ENCODE measurements at regions not wholly inside any gene's neighbourhood (a gene's known extent, or its start where the extent isn't known, plus 50 kb on each side); places are given as distances from the start of the nearest gene placed in this dataset.

DNA sequence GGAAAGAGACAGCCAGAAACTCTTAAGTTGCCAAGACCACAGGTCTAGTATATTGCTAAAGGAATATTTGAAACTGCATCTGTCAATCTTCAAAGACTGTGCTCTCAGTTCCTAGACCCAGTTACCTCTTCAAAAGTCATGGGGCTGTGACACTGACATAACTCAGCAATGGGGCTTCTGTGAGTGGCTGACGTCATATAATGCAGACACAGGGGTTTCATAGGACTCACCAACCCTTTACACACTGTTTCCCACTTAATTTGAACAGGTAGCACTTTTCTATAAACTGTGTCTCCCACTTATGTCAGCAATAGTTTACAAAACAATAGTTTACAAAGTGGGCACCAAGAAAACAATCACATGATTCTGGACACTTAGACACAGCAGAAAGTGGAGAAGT is 158.4 kb downstream of the GALC start:
- intact Hi-C loops (cut with DNase I; ENCODE audit: low total_unique reads), result no loop called here
- WGBS, 2 donors, result 83 to 87% methylated on average over 1 of the region's 1 CpG
- H3K4me3 ChIP-seq (ENCODE audit: low read depth, poor library complexity, severe bottlenecking), result no peak overlapping the region
- TF ChIP-seq, protein P1, sequence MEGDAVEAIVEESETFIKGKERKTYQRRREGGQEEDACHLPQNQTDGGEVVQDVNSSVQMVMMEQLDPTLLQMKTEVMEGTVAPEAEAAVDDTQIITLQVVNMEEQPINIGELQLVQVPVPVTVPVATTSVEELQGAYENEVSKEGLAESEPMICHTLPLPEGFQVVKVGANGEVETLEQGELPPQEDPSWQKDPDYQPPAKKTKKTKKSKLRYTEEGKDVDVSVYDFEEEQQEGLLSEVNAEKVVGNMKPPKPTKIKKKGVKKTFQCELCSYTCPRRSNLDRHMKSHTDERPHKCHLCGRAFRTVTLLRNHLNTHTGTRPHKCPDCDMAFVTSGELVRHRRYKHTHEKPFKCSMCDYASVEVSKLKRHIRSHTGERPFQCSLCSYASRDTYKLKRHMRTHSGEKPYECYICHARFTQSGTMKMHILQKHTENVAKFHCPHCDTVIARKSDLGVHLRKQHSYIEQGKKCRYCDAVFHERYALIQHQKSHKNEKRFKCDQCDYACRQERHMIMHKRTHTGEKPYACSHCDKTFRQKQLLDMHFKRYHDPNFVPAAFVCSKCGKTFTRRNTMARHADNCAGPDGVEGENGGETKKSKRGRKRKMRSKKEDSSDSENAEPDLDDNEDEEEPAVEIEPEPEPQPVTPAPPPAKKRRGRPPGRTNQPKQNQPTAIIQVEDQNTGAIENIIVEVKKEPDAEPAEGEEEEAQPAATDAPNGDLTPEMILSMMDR (IDR thresholded peaks at IDR 0.05), result no peak
- no peak for TF ChIP-seq POLR2A (IDR thresholded peaks at IDR 0.05)
- no peak for DNase-seq (ENCODE audit: low spot score in 2 of 2)

DNA sequence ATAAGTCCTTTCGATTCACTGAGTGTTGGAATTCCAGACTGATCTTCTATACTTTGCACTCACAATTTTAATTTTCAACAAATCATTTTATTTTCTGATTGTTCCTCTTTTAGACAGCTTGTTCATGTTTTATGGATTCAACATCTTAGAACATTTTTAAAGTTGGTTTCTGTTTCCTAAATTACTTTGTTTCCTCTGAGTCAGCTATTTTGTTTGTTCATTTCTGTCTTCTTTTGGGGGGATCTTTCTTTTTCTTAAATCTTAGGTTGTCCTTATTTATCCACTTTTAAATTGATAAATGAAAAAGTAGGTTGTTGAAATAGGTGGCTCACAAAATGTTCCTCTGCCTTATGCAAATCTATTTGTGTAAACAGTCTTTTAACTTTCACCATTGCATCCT is 160.0 kb downstream of the GALC start:
- 53 to 95% methylated on average over 1 of the region's 1 CpG for WGBS, 2 donors
- DNase-seq (ENCODE audit: low spot score in 2 of 2), result no peak
- H3K4me3 ChIP-seq (ENCODE audit: low read depth, poor library complexity, severe bottlenecking), result no peak overlapping the region
- TF ChIP-seq, protein P1 (IDR thresholded peaks at IDR 0.05), result no peak
- no peak for TF ChIP-seq POLR2A (IDR thresholded peaks at IDR 0.05)
- intact Hi-C loops (cut with DNase I; ENCODE audit: low total_unique reads), result no loop called here

DNA sequence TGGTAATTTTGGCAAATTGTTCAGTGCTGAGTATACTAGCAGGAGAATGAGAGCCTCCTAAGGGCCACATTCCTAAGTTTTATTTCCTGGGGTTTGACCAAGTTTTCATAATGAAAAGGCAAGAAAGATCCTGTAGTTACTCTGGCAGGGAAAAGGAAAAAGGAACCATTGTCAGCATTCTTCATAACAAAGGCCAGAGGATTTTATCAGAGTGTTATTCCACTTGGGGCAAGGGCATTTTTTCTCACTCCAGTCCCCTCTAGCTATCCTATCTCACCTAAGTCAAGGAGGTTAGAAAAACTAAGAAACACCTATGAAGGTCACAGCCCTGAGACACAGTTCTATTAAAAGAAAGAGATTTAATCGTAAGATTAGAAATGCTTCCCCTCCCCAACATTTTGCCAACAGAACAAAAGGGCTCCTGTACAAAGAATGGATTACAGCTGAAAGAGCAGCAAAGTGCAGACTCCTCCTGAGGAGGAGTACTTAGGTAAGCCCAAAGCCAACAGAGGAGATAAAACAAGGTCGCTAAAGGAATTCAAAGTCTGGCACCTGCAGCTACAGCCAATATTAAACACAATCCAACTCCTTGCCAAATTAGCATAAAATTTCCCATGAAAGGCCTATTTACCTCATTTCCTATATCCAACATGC is 162.4 kb downstream of the GALC start:
- no peak overlapping the region for H3K4me3 ChIP-seq (ENCODE audit: low read depth, poor library complexity, severe bottlenecking)
- intact Hi-C loops (cut with DNase I; ENCODE audit: low total_unique reads), result no loop called here
- 67 to 69% methylated on average over 2 of the region's 2 CpGs for WGBS, 2 donors

DNA sequence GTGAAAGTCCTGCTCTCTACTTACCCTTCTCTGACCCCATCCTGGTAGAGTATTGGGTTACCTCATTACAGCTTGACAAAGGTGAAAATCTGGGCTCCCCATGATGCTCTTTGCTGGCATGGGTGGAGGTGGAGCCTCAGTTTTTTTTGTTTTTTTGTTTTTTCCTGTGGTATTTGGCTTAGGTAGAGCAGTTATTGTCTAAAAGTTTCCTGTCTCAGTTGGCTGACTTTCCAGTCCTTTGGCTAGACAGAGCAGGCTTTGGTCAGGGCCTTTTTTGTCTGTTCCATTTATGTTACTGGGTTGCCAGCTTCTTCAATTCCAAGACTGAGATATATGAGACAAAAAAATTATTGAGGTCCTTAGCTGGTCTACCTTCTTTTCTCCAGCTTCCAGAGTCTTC is 163.4 kb downstream of the GALC start:
- no peak for DNase-seq (ENCODE audit: low spot score in 2 of 2)
- TF ChIP-seq POLR2A (IDR thresholded peaks at IDR 0.05), result no peak
- TF ChIP-seq, protein P1 (IDR thresholded peaks at IDR 0.05), result no peak
- H3K4me3 ChIP-seq (ENCODE audit: low read depth, poor library complexity, severe bottlenecking), result no peak overlapping the region
- intact Hi-C loops (cut with DNase I; ENCODE audit: low total_unique reads), result no loop called here

More for the DNA sequence above, 162.4 kb downstream of the GALC start:
- TF ChIP-seq POLR2A (IDR thresholded peaks at IDR 0.05), result no peak
- TF ChIP-seq, protein P1 (IDR thresholded peaks at IDR 0.05), result no peak
- DNase-seq (ENCODE audit: low spot score in 2 of 2), result no peak

DNA sequence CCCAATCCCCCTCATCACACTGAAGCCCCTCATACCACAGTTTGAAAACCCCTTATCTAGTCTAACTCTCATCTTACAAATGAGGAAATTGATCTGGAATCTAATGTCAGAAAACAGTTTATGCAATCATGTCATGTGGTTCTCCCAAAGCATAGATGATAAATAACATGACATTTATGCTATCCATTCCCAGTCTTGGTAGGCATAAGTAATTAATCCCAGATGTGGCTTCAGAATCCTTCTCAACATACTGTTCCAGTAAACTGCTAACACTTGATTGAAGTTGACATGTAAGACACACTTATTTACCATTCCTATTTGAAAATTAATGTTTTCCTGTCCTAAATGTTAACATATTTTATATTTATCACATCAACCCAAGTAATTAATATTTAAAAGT is 168.7 kb downstream of the GALC start:
- no peak for DNase-seq (ENCODE audit: low spot score in 2 of 2)
- H3K4me3 ChIP-seq (ENCODE audit: low read depth, poor library complexity, severe bottlenecking), result no peak overlapping the region
- TF ChIP-seq, protein P1 (IDR thresholded peaks at IDR 0.05), result no peak
- TF ChIP-seq POLR2A (IDR thresholded peaks at IDR 0.05), result no peak
- intact Hi-C loops (cut with DNase I; ENCODE audit: low total_unique reads), result no loop called here

DNA sequence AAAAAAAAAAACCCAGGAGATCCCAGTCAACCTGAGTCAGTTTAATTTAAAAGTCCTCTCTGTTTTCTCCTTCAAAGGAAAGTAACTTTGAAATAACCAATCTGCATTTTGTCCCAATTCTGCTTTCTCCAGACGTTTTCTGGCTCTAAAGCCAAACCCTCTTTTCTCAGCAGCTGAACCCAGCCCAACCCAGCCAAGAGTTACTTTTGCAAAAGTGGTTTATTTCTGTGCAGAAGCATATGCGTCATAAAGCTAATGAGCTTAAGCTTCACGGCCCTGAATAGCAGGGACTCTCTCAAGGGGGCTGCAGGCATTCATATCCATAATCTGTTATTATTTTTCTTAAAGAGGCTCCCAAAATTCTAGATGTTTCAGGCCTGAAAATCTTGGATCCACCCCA is 176.6 kb downstream of the GALC start:
- no peak for DNase-seq (ENCODE audit: low spot score in 2 of 2)
- 62 to 66% methylated on average over 3 of the region's 3 CpGs for WGBS, 2 donors
- TF ChIP-seq, protein P1 (IDR thresholded peaks at IDR 0.05), result no peak
- no peak for TF ChIP-seq POLR2A (IDR thresholded peaks at IDR 0.05)
- no peak overlapping the region for H3K4me3 ChIP-seq (ENCODE audit: low read depth, poor library complexity, severe bottlenecking)
- intact Hi-C loops (cut with DNase I; ENCODE audit: low total_unique reads), result no loop called here
